GM19043 (cell line): ENCODE measurements at regions not wholly inside any gene's neighbourhood (a gene's known extent, or its start where the extent isn't known, plus 50 kb on each side); places are given as distances from the start of the nearest gene placed in this dataset.

Experiments
- ATAC-seq: cut with Tn5 transposase; IDR thresholded peaks from one replicate; pipeline ENCODE4 v1.9.1; 2021; ENCODE audit warnings: low read depth; ENCODE audit not compliant: unreplicated experiment

- no peak for ATAC-seq
Measured at GRCh38 chr13:74329962-74330361, 195.8 kb upstream of the KLF12 start.

GRCh38 chr13:74325106-74325505 is 190.9 kb upstream of the KLF12 start:
- ATAC-seq: no peak

DNA sequence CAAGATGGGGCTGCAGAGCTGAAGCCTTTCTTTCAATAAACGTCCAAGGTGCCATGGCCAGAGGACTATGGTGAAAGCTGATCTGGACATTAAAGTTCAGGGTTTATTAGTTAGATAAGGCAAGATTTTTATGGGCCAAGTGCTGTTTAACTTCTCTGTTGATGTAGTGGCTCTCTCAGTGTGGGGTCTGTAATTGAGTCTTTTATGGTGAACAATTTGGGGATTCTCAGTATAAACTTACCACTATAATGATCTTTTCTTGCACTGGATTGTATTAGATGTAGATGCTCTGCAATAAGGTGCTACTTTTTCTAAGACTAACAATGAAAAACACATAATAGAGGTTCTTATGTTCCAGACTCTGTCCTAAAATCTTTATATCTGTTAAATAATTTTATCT is 190.1 kb upstream of the KLF12 start:
- ATAC-seq: no peak

DNA sequence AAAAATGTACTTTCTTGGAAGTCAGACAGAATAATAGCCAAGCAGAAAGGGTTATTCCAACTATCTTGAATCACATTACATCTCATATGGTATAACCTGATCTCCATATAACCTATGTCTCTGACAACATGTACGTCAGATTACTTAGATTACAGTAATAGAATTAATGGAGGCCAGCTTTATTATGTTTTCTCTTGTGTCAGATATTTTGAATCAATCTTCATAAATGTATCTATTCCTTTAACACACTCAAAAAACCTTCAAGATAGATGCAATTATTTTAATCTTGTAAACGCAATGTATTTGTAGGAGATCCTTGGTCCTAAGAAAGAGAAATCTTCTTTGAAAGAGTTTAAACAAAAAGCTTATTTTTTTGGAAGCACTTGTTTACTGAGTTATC is 188.4 kb upstream of the KLF12 start:
- no peak for ATAC-seq

DNA sequence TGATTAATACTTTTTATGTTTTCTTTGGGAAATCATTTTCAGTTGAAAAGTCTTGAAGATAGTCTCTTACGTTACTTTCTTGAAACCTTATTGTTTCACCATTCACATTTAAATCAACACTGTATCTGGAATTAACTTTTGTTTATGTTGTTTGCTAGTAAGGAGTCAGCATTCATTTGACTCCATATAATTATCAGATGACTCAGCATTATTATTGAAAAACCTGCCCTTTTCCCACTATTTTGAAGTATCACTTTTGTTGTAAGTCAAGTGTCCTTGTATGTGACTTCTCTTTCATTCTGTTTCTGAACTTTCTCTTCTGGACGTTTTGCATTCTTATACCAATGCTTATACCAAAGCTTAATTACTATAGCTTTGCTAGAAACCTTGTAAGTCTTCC is 186.1 kb upstream of the KLF12 start:
- ATAC-seq: no peak

DNA sequence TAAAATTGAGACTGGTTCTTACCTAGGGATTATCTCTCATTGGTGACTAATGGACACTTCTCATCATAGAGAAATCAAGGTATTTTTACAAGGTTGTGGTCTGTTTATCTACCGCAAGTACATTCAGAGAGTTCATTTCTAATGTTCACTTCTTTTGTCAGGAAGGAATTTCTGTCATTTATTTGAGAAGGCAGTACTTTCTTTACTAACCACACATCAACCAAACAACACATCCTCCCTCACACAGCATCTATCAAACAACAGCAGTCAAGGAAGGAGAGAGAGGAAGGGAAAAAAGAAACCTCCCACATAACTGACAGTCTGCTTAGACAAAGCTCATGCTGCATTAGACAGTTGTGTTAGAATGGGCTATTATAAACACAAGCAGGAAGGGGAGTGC is 182.3 kb upstream of the KLF12 start:
- ATAC-seq: no peak

DNA sequence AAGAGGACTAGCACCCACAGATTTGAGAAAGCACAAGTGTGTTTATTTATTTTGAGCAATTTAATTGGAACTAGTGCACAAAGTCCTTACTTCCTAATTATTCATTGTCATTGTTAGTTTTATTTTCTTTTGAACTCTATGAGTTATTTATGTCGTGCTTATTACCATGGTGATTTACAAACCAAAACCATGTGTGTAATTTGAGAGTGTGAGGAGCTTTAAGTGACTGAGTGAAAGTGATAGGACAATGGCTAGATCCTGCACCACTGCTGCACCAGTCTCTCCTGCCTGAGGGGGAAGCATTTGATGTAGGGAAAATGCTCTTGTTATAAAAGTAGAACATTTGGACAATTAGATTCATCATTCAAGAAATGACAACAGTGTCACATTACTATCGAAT is 172.3 kb upstream of the KLF12 start:
- no peak for ATAC-seq

- ATAC-seq: no peak
Measured at GRCh38 chr13:74305876-74306275, 171.7 kb upstream of the KLF12 start.

- no peak for ATAC-seq
Measured at GRCh38 chr13:74301258-74301935, 167.2 kb upstream of the KLF12 start.

DNA sequence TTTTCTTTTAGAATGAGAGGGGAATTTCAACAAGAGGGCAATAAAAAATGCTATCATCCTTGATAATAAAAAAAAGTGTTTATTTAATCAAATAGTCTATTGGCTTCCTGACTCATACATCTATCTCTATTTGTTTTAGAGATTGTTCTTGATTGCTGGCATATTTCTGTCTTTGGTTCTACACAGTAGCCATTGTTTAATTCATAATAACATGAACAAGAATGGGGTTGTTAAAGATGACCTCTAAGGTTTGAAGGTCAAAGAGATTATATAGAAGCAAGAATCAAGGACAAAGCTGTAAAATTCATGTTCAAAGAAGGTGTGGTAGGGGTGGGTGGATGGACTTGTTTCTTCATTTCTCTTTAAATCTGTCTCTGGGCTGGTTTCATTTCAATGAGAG is 166.0 kb upstream of the KLF12 start:
- no peak for ATAC-seq

GRCh38 chr13:74299721-74300120 is 165.5 kb upstream of the KLF12 start:
- no peak for ATAC-seq

- ATAC-seq: no peak
Measured at GRCh38 chr13:74298923-74299322, 164.7 kb upstream of the KLF12 start.

DNA sequence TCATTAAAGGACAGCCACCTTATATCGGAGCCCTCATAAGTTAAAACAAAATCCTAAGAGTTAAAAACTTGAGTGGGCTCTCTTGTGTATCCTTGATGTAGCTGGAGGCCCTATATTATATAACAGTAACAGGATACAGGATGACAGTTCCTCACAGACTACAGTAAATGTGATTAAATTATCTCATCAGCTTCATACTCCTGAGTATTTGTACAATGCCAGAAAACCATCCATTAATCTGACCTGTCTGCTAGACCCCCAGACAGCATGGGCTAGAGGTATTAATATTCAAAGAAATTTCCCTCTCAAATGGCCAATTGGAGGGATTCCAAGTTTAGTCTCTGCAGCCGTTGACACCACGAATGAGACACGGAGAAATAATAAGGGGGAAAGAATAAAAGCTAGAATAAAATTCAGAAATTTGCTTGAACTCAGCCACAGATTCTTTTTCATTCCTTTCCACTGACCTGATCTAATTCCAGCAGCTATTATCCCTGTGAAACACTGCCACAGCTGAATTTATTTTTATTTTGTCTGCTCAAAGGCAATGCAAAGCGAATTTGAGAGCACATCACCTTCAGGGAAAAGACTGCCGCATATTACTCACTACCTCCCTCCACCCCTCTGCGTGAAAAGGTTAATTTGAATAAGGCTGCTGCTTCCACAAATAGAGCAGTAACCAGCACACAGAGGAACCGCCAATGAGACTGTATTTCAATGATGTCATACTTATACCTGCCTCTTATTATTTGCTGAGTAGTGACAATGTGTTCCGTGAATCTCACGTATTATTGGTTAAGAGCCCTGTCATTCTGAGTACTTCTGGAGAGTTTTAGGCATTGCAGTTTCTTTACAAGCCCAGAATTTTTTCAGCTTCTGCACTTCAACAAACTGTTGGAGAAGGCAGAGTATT is 155.9 kb upstream of the KLF12 start:
- ATAC-seq: no peak

DNA sequence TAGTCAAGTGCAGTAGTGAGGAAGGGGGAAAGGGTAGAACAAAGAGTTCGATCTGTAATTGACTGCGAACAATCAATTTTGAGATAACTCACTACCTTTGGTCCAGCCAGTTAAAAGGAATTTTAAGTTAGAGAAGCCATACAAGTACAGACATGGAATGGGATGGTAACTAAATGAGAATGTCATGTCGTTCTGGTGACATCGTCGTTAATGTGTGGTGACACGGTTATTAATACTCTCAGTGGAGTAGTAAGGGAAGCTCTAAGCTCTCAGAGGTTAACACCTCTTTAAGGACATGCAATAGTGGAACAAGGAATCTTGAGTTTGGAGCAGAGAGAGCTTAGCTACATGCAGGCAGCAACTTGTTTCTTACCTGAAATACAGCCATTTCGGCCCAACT is 154.9 kb upstream of the KLF12 start:
- ATAC-seq: no peak

DNA sequence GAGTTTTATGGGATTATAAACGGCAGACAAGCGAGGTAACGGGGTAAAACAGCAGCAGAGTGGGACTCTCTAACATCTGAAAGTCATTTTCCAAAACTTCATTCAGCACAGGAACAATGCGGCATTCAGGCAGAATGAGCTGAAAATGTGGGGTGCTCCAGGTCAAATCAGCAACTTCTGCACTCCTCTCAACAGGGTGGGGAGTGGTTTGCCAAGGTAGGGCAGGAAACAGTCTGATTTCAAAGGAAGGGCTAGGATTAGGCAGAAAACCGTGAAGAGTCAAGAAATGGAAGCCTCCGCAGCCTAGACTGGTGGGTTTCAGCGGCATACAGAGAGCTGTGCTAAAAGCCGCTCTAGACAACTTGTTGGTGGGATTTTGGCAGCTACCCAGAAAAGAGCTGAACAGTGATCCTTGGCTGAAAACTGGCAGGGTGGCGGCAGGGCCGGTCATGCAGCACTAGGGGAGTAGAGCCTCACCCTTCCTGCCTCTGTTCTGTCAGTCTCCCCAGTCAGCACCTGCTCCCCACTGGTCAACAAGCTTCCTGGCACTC is 154.2 kb upstream of the KLF12 start:
- no peak for ATAC-seq

- ATAC-seq: peak; percentile 28
Measured at GRCh38 chr13:74287724-74288169, 153.5 kb upstream of the KLF12 start.

- ATAC-seq: no peak
Measured at GRCh38 chr13:74280795-74281490, 146.7 kb upstream of the KLF12 start.

DNA sequence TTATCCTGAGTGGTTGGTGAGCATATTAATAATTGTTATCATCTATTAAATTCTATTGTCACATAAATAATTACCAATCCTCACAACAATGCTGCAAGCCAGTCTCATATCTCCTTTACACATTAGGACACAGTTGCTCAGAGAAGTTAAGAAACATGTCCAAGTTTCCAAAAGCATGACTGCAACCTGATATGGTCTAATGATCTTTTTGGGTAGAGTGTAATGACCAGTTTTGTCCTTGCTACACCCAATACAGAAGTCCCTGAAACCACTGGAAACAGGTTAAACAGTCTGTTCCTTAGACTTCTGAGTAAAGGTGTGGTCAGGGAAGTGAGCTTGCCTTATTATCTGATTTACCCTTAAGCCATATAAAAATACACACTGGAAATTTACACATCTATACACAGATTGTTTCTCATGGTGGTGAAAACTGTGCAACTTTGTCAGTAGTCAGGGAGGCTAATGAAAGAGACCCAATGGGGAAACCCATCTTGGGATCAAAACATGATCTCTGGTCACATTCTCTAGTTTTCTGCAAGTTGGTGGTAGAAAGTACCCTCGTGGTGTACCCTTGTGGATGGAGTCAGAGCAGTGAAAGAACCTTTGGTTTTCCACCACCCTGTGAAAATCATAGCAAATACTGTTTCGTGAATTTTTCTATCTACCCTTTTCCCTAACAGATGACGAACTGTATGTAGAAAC is 146.0 kb upstream of the KLF12 start:
- no peak for ATAC-seq

DNA sequence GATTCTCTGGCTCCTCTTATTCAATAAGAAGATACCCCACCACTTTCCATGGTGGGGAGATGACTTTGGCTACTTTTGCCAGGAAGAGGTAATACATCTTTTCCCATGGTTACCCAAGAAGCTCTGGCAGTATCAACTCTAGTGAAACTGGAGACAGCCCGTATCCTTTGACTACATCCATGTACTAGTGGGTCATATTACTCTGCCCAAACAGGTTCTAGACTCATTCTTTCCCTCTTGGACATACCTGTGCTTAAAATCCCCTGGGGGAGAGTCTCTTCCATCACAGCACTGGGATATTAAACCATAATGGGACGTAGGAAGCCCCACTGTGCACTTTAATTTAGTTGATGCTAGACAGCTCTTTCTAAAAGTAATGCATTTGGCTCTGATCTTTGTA is 144.7 kb upstream of the KLF12 start:
- ATAC-seq: no peak

DNA sequence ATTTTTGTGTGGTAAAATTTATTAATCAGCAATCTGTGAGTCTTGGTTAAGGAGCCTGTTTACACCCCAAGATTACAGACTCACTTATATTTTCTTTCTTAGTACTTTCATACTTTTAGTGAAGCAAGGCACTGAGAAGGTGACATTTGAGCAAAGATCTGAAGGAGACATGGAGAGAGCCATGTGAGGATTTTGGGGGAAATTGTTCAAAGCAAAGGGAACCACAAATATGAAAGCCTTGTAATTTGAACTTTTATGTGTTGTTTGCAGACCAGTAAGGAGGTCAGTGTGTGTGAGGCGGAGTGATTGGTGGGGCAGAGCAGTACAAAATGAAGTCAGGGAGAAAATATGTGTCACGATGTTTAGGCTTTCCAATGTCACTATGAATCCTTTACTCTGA is 140.7 kb upstream of the KLF12 start:
- no peak for ATAC-seq
